ENCODE measurements at regions not wholly inside any gene's neighbourhood (a gene's known extent, or its start where the extent isn't known, plus 50 kb on each side); places are given as distances from the start of the nearest gene placed in this dataset.

- H3K27me3 ChIP-seq (ENCODE audit: control insufficient read depth in 2 of 2, insufficient read depth in 2 of 2, low read length in 2 of 2): no peaks in the 10 kb centered on the region
- no TSS peak for BruUV-seq (replicated peaks)
- no peaks in the 10 kb centered on the region for H3K79me2 ChIP-seq (ENCODE audit: control insufficient read depth, insufficient read depth, low read length)
- H3K9me1 ChIP-seq (replicated peaks; ENCODE audit: control insufficient read depth, extremely low read depth, insufficient read depth, low read length): no peaks in the 10 kb centered on the region
- intact Hi-C loops (cut with micrococcal nuclease) (no loop called here), dilution Hi-C loops (cut with MboI; ENCODE audit: extremely low pct_ligation_motif_present, low sequenced_read_pairs) (no loop called here)
- FAIRE-seq (no peak), DNase-seq (ENCODE audit: low read depth, low spot score) (no peak)
- H3K36me3 ChIP-seq (ENCODE audit: control insufficient read depth in 2 of 2, extremely low read depth in 1 of 2, insufficient read depth in 2 of 2, low read length in 2 of 2): no peaks in the 10 kb centered on the region
- H3K4me1 ChIP-seq (ENCODE audit: control insufficient read depth, extremely low read depth, insufficient read depth, low read length): no peaks in the 10 kb centered on the region
- CTCF ChIA-PET: no interaction called here
- no peak overlapping the region for H3K4me2 ChIP-seq (ENCODE audit: insufficient read depth, low read length)
- POLR2A ChIA-PET: no interaction called here
- H4K20me1 ChIP-seq (replicated peaks; ENCODE audit: control insufficient read depth, extremely low read depth, insufficient read depth, low read length): no peaks in the 10 kb centered on the region
- no peak for TF ChIP-seq FOS (IDR thresholded peaks at IDR 0.05; ENCODE audit: borderline replicate concordance, insufficient read depth, low read length)
- no peak for TF ChIP-seq JUN (IDR thresholded peaks at IDR 0.05; ENCODE audit: borderline replicate concordance, insufficient read depth, insufficient read length, low read depth)
- TF ChIP-seq MAX (IDR thresholded peaks at IDR 0.05; ENCODE audit: insufficient read depth, insufficient read length): no peak
- TF ChIP-seq CTCF (IDR thresholded peaks at IDR 0.05; ENCODE audit: extremely low read depth in 1 of 2, insufficient read depth in 1 of 2, low read depth in 1 of 2, low read length in 2 of 2): no peak
- TF ChIP-seq EZH2 (IDR thresholded peaks at IDR 0.05; ENCODE audit: borderline replicate concordance, low read depth, low read length, severe bottlenecking): no peak
- TF ChIP-seq POLR2AphosphoS5 (IDR thresholded peaks at IDR 0.05; ENCODE audit: insufficient read depth, low read depth, low read length): no peak
- TF ChIP-seq GATA2 (IDR thresholded peaks at IDR 0.05; ENCODE audit: insufficient read depth, insufficient read length, low read depth, low read length): no peak
- no peak for TF ChIP-seq POLR2A (IDR thresholded peaks at IDR 0.05; ENCODE audit: low read depth, low read length)
- TF ChIP-seq MYC (IDR thresholded peaks at IDR 0.05; ENCODE audit: low read depth, low read length): no peak
- H3K9me3 ChIP-seq (replicated peaks; ENCODE audit: control insufficient read depth, insufficient read depth, low read length): no peaks in the 10 kb centered on the region
- no peak overlapping the region for H3K4me3 ChIP-seq (replicated peaks in 1 of 3; ENCODE audit: insufficient read depth in 1 of 3, low read depth in 1 of 3, low read length in 3 of 3)
- H3K9ac ChIP-seq (replicated peaks; ENCODE audit: extremely low read depth, insufficient read depth, low read length): no peak overlapping the region
- no peak overlapping the region for H2AFZ ChIP-seq (ENCODE audit: low read depth, low read length)
- no peak overlapping the region for H3K27ac ChIP-seq (ENCODE audit: insufficient read depth, low read depth, low read length)
Measured at GRCh38 chr6:81925201-81925600, 172.7 kb upstream of the TENT5A start.

Data from endothelial cell of umbilical vein (primary cell).